NCI-H1092 treated with DMSO at 0.1 percent for 48 hours (cell line): ENCODE measurements at regions not wholly inside any gene's neighbourhood (a gene's known extent, or its start where the extent isn't known, plus 50 kb on each side); places are given as distances from the start of the nearest gene placed in this dataset.

Experiments used
- DNase-seq: peaks from one replicate; lab custom pipeline; 2025; lab: John Stamatoyannopoulos, UW

DNA sequence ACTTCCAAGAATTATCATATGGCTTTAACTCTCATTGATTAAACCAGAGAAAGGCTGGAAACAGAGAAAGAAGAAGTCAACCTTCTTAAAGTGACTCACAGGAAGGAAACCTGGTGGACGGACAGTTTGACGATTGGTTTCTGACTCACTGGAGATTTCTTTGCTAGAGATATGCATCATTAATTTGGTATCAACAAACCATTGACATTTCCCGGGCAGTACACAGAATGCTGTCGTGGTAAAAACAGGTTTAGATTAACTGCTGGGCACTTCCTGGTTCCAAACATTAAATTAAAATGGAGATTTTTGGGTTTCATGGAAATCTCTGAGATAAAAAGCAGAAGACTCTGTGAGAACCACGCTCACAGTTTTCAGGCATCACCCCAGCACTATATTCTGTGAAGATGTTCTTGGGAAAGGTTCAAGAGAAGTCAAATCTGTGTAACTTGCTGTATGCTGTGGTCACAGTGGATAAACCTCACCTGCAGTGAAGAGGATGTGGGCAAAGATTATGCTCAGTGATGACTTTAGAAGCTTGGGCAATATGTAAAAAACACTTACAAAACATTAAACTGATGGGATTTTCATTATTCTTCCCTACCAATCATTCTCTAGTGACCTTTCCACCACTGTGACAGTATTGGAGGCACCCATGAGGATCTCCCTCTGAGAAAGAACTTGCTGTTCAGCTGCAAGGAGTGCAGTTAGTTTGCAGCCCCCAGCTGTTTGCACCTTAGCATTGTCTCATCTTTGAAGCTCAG lies 61.1 kb upstream of the CD44 start:
- no peak for DNase-seq

DNA sequence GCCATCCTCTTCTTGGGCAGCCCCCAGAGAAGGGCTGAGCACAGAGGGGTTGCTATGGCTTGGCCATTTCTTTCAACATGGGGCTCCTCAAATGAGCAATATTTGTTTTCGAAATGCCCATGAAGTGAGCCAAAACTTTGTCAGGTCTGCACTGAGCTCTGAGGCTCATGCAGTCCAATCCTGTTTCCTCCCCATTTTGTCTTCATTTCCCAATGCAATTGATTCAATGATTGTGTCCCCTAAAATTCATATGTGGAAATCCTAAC lies 60.6 kb upstream of the CD44 start:
- DNase-seq = no peak

DNA sequence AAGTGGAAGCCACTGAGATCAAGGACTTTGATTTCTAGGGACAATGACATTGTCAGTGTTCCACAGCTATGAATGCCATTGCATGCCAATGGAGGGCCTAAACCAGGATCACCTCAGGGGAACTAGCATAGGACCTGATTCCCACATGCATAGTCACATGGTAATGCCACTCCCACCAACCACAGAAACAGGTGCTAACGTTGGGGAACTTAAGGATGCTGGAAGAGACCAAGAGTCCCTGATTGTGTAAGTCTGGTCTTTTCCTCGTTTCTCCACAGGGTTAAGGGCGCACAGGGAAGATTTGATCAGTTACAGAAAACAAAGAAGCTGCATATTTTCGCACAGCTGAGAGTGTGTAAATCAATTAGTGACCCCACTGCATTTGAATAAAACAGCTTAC lies 59.4 kb upstream of the CD44 start:
- DNase-seq = no peak

- DNase-seq = no peak
Observed at GRCh38 chr11:35082321-35083180, 56.4 kb upstream of the CD44 start.

DNA sequence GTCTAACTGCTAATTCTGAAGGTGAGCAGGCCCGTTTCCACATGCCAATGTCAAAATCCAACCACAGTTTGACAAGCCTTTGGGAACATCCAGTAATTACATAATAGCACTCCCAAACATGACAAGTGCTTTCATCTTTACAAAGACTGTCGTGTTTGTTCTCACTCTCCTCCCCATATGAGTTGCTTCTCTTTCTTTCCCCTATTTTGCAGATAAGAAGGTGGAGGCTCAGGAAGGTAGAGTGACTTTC lies 55.9 kb upstream of the CD44 start:
- DNase-seq = no peak

DNA sequence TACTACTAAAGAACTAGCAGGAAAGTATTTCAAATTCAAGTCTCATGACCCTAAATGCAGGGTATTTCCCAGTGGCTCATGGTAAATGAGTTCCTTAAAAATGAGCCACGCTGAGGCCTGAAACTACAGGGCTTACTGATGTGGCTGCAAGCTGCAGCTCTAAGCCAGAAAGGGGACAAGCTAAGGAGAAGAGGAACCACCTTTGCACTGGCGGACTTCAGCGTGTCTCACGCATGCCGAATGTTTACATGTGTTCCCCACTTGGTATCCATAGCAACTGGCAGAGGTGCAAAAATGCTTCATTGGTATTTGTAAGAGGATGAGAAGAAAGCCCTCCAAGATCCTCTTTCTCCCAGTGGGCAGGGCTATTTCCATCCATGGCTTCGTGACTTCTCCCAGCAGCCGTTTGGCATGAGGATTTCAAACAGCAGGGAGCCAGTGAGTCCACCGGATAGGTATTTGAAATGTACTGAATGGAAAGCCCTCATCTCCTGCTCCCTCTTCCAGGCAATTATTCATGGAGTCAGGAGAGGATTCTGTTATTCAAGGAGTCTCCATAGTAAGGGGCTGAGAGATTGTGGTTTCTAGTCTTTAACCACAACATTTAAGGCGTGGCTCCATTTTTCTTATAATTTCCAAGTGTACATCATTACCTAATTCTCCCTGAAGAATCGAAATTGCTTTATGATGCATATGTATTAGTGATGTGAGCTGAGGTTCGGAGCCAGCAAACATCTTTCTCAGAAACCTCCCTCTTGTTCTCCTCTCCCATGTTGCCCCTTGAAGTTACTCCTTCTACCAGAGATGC lies 55.3 kb upstream of the CD44 start:
- DNase-seq = no peak

- DNase-seq = no peak
Observed at GRCh38 chr11:35084817-35085440, 54.0 kb upstream of the CD44 start.

- DNase-seq = no peak
Observed at GRCh38 chr11:35085531-35086165, 53.3 kb upstream of the CD44 start.

GRCh38 chr11:35087648-35088047 lies 51.3 kb upstream of the CD44 start:
- no peak for DNase-seq

- no peak for DNase-seq
Observed at GRCh38 chr11:35088226-35088625, 50.7 kb upstream of the CD44 start.

DNA sequence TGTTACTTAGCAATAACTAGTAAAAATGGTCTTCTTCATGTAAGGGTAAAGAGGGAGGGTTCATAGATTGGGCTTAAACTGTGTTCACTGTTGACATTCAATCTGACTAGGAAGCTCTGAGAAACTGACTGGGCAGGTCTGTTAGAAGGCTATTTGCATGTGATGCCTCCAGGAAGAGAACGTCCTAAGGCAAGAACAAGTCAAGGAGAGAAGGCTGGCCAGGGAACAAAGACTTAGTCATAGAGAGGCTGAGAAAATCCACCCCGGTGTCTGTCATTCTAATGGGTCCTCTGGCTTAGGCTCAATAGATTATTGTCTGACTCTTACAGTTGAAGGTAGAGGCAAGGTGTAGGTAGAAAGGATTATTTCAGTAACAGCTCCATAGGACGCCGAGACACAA lies 50.3 kb upstream of the CD44 start:
- no peak for DNase-seq
